ENCODE measurements at regions not wholly inside any gene's neighbourhood (a gene's known extent, or its start where the extent isn't known, plus 50 kb on each side); places are given as distances from the start of the nearest gene placed in this dataset.

DNA sequence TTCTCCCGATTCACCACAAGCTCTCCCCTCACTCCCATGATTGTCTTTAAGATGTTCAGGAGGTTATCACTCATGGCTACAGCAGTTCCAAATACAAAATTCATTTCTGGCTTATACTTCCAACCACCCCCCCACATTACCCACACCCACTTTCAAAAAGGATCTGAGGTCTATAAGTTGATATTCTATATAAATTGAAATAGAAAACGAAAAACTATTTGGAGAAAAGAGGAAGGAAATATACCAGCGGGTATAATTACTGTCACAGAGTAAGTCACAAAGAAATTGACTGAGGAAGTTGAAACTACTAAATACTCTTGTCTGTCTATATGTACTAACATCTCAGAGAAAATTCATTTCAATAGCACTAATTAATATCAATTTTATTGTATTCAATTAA is 112.7 kb upstream of the TNFAIP3 start:
- no peak for DNase-seq (ENCODE audit: low read depth)
- TF ChIP-seq, protein P1, sequence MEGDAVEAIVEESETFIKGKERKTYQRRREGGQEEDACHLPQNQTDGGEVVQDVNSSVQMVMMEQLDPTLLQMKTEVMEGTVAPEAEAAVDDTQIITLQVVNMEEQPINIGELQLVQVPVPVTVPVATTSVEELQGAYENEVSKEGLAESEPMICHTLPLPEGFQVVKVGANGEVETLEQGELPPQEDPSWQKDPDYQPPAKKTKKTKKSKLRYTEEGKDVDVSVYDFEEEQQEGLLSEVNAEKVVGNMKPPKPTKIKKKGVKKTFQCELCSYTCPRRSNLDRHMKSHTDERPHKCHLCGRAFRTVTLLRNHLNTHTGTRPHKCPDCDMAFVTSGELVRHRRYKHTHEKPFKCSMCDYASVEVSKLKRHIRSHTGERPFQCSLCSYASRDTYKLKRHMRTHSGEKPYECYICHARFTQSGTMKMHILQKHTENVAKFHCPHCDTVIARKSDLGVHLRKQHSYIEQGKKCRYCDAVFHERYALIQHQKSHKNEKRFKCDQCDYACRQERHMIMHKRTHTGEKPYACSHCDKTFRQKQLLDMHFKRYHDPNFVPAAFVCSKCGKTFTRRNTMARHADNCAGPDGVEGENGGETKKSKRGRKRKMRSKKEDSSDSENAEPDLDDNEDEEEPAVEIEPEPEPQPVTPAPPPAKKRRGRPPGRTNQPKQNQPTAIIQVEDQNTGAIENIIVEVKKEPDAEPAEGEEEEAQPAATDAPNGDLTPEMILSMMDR (IDR thresholded peaks at IDR 0.05; ENCODE audit: insufficient read depth, low read depth, low read length), result no peak
- no peak overlapping the region for H3K4me3 ChIP-seq (ENCODE audit: low read depth, low read length)

DNA sequence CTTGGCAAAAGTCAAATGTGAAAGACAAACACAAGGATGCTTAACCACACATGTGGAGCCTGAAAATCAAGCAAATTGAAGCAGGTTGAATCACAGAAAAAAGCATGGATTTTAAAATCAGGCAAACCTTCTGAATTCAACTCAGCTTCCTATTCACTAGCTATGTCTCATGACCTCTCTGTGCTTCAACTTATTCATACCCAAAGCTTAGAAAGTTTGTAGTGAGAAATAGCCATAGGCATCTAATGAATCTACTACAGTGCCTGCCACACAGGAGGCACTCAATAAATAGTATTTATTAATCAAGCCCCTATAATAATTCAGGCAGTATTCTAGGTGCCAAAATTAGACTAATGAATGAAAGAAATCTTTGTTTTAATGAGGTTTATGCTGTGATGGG is 112.2 kb upstream of the TNFAIP3 start:
- no peak for DNase-seq (ENCODE audit: low read depth)
- TF ChIP-seq, protein P1 (IDR thresholded peaks at IDR 0.05; ENCODE audit: insufficient read depth, low read depth, low read length), result no peak
- H3K4me3 ChIP-seq (ENCODE audit: low read depth, low read length), result no peak overlapping the region

DNA sequence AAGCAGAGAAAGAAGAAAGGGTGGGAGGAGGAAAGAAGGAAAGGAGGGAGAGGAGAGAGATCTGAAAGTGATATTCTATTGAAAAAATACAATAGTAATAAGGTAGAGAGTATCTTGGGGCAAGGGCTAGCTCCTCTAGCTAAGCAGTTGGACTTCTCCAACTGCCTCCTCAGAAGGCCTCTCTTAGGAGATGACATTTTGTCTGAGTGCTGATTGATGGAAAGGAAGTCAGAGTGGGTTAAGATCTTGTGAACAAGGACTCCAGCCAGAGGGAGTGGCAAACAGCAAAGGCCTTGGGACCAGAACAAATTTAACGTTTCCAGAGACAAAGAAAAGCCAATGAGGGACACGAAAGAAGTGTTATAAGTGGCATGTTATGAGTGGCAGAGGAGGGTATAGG is 111.8 kb upstream of the TNFAIP3 start:
- TF ChIP-seq, protein P1 (IDR thresholded peaks at IDR 0.05; ENCODE audit: insufficient read depth, low read depth, low read length), result no peak
- H3K4me3 ChIP-seq (ENCODE audit: low read depth, low read length), result no peak overlapping the region
- DNase-seq (ENCODE audit: low read depth), result no peak

DNA sequence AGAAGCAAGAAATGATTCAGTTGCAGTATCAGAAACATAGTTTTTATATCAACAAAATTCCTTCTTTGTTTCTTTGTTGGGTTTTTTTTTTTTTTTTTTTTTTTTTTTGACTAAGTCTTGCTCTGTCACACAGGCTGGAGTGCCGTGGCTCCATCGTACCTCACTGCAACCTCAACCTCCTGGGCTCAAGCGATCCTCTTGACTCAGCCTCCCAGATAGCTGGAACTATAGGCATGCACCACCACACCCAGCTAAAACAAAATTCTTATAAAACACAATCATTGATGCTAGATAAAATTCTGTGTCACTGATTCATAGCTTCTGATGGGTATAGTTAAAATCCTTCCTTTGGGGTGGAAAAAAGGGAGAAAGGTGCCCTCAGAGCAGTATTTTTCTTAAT is 110.3 kb upstream of the TNFAIP3 start:
- DNase-seq (ENCODE audit: low read depth), result no peak
- no peak overlapping the region for H3K4me3 ChIP-seq (ENCODE audit: low read depth, low read length)
- TF ChIP-seq, protein P1 (IDR thresholded peaks at IDR 0.05; ENCODE audit: insufficient read depth, low read depth, low read length), result no peak

DNA sequence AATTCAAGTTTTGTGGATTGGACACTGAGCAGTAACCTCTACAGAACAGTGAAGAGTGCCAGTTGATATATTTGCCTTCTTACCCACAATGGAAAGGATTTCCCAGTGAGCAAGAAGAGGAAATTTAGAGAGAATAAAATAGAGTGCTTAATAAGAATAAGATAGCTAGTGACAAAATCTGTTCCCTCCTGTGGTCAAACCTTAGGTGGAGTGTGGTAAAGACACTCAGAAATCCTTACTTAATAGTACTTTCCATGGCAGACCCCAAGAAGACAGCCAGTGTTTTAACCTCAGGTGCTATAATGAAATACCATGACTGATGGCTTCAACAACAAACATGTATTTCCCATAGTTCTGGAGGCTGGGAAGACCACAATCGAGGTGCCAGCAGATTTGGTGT is 108.4 kb upstream of the TNFAIP3 start:
- no peak for DNase-seq (ENCODE audit: low read depth)
- H3K4me3 ChIP-seq (ENCODE audit: low read depth, low read length), result no peak overlapping the region
- TF ChIP-seq, protein P1 (IDR thresholded peaks at IDR 0.05; ENCODE audit: insufficient read depth, low read depth, low read length), result no peak

DNA sequence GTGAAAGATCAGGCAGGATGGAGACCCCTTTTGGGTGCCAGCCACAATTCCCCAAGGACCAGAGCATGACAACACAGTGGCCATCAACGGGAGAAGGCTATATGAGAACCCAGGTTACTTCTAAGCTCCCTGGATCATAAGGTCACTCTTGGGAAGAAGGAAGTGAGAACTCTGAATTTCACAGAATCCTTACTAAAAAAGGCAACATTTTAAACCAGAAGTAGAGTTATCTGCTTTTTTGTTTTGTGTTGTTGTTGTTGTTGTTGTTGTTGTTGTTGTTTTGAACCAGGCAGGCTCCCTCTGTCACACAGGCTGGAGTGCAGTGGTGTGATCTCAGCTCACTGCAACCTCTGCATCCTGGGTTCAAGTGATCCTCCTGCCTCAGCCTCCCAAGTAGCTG is 107.4 kb upstream of the TNFAIP3 start:
- TF ChIP-seq, protein P1 (IDR thresholded peaks at IDR 0.05; ENCODE audit: insufficient read depth, low read depth, low read length), result no peak
- DNase-seq (ENCODE audit: low read depth), result no peak
- H3K4me3 ChIP-seq (ENCODE audit: low read depth, low read length), result no peak overlapping the region

DNA sequence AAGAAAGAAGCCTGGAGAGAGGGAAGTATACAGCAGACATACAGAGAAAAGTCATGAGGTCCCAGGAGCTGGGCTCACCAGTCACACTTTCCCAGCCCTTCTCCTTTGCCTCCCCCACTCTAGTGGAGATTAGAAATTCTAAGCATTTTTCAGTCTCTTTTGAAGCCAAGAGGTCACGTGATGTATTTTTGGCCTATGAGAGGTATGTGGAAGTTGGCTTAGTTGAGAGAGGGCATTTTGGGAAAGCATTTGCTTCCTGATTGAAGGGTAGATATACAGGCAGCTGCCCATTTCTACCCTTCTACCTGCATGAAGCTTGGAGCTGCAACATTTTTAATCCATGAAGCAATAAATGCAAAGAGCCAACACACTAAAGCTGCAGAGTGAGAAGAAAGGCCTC is 106.0 kb upstream of the TNFAIP3 start:
- DNase-seq (ENCODE audit: low read depth), result no peak
- TF ChIP-seq, protein P1 (IDR thresholded peaks at IDR 0.05; ENCODE audit: insufficient read depth, low read depth, low read length), result no peak
- H3K4me3 ChIP-seq (ENCODE audit: low read depth, low read length), result no peak overlapping the region
